HG03108 (cell line): ENCODE measurements at regions not wholly inside any gene's neighbourhood (a gene's known extent, or its start where the extent isn't known, plus 50 kb on each side); places are given as distances from the start of the nearest gene placed in this dataset.

Source experiments
- ATAC-seq: cut with Tn5 transposase; IDR thresholded peaks from one replicate; pipeline ENCODE4 v1.9.1; 2021; ENCODE audit warnings: moderate library complexity; ENCODE audit not compliant: unreplicated experiment

DNA sequence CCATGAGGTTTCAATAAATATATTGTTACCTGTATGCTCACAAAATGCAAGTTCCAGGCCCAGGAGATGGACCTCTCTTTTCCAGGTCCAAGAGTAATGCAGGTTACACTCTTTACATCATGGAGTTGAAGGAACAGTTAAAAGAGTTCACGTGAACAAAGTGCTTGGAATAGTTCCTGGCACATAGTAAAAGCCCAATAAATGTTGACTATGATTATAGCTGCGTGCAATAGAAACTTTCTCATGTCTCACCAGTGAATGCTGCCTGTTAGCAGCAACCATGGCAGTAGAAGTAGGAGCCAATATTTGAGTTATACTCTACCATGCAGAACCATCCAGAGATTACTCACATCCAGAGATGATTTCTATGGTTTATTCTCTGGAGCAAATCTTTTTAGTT, 707.5 kb downstream of the DHX35 start:
- no peak for ATAC-seq

DNA sequence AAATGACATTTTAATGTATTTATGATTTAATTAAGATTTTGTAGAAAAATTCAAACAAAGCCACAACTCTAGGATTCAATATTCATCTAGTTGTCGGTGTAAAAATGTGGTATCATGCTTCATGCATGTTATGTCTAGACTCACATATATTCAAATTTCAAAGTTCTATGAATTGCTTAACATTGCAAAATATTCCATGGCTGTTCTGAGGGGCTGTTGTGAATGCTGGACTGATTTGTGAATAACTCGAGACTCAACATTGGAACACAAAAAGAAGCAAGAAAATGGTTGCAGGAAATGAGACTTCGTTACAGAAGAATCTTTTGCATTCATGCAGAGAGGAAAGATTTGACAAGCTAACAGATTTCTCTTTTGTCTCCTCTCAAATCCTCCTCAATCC, 705.9 kb downstream of the DHX35 start:
- no peak for ATAC-seq

DNA sequence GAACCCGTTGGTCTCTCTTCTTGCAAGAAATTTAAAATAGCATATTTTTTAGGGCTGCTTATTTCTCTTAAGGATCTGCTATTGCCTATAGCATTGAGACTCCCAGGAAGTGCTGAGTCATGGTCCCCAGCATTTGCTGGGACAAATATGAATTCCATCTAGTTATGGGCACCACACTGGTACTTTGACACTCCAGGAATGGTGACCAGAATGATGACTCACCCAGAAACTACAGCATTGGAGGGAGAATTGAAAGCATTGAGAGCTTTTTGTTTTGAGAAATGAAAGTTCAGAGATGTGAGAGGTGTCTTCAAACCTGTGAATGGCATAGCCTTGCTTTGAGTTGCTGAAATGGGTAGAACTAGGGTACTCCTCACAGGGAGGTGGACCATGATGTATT, 699.7 kb downstream of the DHX35 start:
- ATAC-seq, result no peak

DNA sequence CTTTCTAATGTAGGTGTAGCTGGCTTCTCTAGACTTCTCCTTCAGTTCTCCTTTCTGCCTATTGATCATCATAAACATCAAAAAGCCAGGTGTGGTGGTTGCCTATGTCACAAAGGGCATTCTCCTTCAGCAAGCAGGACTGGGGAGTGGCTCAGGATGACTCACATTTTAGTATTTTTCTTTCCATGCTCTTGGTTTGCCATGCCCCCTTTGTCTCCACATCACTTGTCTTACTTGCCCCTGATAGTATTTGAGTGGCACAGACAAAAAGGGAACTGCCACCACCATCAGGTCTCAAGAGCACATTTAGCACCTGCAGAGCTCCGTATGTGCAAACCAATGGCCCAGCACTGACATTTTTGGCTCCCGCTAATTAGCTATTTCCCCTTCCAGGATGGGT, 698.8 kb downstream of the DHX35 start:
- no peak for ATAC-seq

DNA sequence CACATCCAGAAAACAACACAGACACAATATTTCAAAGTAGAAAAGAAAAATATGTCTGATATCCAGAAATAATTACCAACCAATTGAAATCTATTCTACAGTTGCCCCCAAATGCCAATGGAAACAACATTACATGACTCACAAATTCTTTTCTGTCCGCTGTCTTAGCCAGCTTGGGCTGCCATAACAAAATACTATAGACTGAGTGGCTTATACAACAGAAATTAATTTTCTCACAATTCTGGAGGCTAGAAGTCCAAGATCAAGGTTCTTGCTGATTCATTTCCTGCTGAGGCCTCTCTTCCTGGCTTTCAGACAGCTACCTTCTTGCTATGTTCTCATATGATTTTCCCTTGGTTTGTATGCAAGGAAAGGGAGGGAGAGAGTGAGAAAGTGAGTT, 698.1 kb downstream of the DHX35 start:
- no peak for ATAC-seq

DNA sequence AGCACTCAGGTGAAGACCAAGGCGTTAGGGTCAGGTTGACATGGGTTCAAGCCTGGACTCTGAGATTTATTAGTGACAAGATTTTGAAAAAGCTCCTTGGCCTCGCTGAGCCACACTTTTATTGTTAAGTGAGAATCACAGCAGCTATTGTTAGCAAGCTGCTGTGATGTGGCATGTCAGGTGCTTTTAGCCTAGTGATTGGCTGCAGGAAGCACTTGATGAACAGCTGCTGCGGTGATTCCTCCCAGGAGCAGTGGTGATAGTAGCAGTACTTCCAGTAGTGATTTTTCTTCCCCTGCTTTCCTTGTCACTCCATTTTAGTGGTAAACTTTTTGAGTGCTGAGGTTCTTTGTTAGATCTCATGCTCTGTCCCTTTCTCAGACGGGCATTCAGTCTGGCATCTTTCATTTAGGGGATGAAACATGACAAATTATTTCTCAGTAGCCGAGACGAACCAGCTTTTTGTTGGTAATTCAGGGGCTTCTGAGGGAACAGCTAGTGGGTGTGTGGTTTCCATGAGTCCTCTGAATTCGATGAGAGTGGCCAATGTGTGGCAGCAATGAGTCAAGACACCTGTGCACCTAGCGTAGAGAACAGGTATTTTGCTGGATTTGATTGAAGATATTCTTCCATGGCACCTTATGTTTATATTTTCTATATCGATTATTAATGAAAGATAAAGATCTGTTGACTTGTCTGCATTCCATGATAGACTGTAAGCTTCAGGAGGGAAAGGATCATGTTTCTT, 696.7 kb downstream of the DHX35 start:
- ATAC-seq, result no peak

DNA sequence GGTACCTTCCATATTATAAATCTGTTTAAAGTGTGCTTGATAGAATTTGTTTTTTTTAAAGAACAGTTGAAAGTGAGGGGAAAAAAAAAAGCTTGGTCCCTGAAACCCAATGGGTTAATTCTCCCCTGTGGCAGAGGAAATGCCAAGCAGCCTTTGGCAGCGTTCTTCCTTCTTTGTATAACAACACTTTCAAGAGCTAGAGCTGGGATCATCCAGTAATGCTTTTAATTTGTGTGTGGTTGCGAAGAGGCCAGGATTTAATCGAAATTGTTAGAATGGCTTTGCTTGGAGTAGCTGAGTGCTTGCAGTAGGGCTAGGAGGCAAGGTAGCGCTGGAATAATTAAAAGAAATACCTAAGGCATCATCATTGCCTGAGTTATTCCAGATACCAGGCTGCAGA, 692.0 kb downstream of the DHX35 start:
- no peak for ATAC-seq

DNA sequence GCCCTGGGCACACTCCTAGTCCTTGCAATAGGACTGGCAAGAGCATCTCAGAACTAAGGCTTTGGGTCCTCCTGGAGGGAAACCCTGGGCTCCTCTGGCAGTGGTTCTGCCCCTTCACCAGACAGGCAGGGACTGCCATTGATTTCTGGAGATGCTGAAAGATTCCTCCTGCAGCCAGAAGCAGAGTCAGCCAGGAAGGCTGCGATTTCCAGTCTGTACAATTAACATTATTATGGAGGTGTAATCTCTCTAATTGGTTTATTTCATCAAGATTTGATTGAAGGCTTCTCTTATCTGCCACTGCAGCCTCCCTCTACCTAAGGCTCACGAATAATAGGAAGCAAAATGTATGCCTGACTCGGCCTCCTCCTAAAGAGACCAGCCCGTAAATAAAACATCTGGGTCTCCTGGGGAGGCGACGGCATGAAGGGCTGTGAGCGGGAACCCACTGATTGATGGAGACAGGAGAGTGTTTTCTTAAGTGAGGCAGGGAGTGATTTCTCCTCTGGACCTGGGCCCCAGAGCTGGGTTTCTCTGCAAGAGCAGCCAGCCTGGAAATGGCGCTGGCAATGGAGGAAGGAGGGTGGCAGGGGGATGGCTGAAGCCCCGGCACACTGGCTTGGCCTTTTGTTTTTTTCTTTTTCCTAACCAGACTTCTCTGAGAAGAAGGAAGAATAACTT, 689.6 kb downstream of the DHX35 start:
- ATAC-seq, result no peak

DNA sequence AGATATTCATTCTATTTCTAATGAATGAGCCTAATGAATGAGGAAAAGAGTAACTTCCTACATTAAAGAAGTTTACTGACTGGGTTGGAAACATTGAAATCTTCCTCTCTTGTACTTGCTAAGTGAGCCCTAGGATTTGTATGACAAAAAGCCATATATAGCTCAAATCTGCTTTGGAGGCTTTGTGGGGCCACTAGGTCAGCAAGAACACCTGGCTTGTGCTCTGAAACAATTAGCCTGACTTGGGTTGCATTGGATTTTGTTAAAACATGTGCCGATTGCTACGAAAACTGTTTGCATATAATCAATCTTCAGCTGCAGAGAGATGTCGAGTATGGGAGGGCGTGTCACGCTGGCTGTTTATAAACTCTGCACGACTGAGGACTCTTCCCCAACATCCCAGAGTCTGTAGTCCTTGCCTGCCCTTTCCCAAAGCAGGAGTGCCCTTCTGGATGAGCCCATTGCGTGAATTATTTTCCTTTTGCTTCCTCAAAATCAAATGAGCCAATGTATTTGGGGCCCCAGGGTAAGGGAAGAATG, 684.8 kb downstream of the DHX35 start:
- no peak for ATAC-seq

DNA sequence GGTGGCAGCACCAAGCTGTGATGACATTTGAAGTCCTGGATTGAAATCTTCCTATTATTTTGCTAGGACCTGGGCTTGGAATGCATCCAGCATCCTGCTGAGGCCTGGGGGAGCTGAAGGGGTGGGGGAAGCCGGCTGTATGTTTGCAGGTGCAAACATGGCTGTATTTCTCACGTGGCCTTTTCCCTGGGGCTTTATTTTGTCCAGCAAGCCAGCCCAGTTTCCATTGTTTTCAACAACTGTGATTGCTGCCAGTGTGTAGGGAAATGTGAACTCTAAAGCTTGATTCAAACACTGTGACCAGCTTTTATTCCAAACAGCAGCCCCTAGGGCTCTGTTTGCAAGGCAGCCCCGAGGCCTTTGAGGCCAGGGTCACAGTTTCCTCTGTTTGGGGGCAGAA, 683.0 kb downstream of the DHX35 start:
- ATAC-seq, result no peak

DNA sequence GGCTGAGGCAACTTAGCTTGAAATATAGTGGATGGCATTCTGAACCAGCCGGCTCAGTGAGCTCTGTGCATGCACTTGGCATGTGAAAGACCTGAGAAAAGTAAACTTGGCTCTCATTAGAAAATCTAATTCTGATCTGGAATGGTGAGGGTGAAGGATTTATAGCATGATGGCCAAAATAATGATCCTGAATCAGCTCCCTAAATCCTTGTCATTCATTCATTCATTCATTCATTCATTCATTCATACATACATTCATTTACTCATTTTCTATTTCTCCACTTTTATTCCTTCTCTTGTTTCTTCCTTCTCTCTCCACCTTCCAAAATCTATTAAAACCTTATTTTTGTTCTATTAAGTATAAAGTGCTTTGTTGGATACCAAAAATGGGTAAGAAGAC, 681.1 kb downstream of the DHX35 start:
- ATAC-seq, result no peak

DNA sequence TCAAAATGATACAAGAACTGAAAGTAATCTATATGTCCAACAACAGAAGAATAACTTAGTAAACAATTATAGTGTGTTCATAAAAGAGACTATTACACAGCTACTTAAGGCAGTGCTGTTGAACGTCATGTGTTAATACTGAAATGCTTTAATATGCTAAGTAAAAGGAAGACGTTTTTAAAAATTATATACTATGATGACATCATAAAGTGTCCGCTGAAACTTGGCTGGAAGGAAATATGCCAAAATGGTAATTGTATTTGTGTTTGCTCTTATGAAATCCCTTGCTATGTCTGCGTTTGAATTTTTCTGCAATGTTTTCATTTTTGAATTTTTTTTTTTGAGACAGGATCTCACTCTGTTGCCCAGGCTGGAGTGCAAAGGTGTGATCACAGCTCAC, 679.3 kb downstream of the DHX35 start:
- ATAC-seq, result no peak

DNA sequence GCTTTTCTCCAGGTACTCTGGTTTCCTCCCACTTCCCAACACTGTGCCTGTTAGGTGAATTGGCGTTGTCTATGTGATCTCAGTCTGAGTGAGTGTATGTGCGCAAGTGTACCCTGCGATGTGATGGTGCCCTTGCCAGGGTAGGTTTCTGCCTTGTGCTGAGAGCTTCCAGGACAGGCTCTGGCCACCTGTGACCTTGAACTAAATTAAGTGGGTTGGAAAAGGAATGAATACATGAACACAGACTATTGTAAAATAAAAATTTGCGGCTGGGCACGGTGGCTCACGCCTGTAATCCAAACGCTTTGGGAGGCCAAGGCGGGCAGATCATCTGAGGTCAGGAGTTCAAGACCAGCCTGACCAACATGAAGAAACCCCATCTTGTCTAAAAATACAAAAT, 678.0 kb downstream of the DHX35 start:
- no peak for ATAC-seq

DNA sequence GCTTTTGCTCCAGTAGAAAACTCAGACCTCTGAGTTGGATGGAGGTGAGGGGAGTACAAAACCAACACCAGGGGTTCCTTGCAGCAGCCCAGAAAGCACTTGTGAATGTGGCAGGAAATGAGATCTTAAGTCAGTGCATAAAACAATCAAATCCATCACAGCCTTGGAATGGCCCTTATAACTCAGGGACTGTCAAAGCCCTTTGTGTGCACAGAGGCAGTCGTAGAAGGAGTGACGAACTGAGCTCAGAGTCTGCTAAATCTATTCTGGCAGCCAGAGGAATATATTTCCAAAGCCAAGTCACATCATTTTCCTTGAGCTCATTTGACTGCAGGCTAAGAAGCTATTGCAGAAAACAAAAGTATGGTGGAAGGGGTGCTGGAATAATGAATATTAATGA, 676.6 kb downstream of the DHX35 start:
- no peak for ATAC-seq

DNA sequence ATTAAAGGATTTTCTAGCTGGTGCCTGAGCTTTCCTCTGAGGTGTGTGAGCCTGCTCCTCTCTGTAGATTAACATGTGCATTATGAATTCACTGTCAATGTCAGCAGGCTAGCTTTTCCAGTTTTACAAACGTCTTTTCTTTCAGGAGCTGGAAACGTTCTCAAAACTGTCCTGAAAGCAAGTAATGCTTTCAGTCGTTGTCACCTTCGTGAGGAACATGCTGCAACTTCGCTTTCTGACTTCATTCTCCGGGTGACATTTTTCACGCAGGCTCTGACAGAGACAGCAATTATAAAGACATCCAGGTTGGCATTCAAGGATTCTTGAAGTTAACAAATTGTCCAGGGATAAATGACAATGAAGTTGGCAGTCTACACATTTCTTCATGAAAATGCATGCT, 671.5 kb downstream of the DHX35 start:
- no peak for ATAC-seq

DNA sequence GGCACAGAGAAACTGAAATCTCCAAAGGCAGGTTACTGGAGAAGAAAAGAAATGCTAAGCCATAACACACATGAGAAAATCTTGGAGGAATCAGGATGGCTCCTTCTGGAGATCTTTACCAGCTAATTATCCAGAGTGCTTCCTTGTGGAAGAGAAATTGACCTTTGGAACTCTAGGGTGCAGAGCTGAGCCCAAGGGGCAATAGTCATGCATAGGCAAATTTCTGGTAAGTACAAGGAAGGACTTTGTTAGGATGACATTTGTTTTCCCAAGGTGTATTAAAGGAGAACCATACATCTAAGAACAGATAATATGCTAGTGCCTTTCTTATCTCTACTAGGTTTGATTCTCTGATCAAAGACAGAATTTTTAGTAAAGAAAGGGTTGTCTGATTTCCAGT, 670.6 kb downstream of the DHX35 start:
- no peak for ATAC-seq

DNA sequence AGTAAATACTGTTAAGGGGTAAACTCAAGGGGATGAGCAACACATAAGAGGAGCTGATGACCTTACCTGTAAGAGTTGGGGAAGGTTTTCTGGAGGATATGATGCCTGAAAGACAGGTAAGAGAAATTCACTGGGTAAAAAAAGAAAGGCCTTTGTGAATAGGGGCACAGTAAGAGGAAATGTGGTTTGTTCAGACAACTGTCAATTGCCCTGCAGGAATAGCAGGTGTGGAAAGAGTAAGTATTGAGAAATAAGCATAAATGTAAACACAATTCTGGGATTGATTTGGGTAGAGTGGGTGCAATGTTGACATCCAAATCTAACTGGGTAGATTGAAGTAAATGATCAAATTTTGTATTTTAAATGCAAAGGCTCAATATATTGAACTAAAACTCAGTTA, 670.0 kb downstream of the DHX35 start:
- no peak for ATAC-seq

DNA sequence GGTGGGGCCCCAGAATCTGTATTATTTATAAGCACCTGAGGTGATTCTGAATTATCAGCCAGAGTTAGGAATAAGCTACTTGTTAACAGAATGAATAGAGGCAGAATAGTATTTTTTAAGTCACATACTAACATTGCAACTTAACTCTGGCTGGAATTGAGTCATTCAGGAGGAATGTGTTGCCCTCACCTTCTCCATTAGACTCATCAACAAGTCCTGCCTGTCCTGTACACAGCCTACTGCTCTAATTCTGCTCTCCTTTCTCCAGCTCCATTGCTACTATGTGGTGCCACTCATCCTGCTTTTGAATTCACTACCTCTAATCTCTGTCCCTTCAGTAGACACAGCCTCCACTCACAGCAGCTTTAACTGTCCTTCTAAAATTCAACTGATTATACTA, 669.4 kb downstream of the DHX35 start:
- no peak for ATAC-seq

DNA sequence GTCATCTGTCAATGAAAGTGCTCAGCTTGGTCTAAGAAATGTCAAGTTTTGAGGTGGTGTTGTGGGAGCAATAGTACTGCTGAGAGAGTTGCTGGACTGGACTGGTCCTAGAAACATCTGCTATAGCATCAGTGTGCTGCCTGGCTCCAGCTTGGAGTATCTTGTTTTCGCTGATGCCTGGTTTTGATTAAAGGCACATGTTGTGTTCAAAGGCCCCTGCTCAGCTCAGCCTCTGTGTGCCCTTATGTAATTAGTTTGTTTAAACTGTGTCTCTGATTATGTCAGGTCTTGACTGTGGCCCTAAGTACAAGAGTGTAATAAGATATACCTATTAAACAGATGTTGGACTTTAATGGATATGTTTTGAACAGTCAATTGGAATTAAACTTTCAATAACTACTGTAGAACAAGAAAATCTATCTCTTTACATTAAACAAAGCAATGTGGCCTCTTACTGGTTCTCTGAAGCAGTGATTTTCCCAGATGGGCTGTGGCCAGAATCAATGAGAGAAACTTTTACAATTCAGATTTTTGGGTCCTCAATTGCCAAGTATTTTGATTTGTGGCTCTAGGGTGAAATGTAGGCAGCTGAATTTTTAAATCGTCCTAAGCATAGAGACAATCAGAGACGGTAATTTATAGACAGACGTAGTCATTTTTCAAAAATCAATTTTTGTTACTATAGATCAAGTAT, 668.2 kb downstream of the DHX35 start:
- no peak for ATAC-seq

DNA sequence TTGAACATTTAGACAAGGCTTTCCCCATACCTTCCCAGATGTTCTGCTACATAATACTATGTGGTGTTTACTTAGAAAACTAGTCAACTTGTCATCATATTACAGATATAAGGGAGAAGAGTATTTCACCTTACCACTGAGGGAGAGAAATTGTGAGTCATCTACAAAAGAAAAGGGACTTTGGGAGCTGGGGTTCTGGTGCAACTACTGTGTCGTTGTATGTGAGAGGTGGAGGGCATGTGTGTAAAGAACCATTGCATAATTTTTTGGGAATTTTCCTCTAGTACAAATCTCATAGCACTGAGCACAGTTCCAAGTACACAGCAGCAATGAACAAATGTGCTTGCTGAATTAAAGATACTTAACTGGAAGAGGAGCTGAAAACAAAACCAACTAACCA, 665.6 kb downstream of the DHX35 start:
- no peak for ATAC-seq

DNA sequence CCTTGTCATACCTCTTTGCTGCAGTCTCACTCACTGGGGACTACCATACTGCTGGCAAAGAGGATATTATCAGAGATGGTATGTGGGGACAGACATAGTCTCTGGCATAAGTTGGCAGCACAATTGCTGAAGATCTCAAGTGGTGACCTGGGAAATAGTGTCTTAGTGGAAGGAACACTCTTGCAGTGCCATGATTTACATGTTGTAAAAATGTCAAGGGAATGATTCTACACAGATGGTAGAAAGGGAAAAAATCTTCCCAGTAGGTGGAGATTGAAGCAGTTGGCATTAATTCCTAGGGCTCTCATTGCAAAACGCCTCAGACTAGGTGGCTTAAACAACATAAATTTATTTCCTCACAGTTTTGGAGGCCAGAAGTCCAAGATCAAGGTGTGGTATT, 662.2 kb downstream of the DHX35 start:
- no peak for ATAC-seq
